ENCODE measurements at regions not wholly inside any gene's neighbourhood (a gene's known extent, or its start where the extent isn't known, plus 50 kb on each side); places are given as distances from the start of the nearest gene placed in this dataset.

GRCh38 chr1:198400063-198400462 is 140.4 kb downstream of the ATP6V1G3 start:
- H3K4me1 ChIP-seq (ENCODE audit: control insufficient read depth in 1 of 2, extremely low read depth in 1 of 2, insufficient read depth in 2 of 2, low read length in 2 of 2) = no peaks in the 10 kb centered on the region
- no peak overlapping the region for H3K4me3 ChIP-seq (ENCODE audit: control insufficient read depth in 1 of 2, extremely low read depth in 1 of 2, low read length in 1 of 2)
- no peak for ATAC-seq (replicated peaks in 1 of 4)
- no peak overlapping the region for H3K4me3 Mint-ChIP-seq
- no peak for DNase-seq
- H3K27ac ChIP-seq (ENCODE audit: low read length) = no peak overlapping the region
- ChIA-PET POLR2A (no interaction called here), CTCF (interaction anchor here in 1 of 2 donors (0.6 kb wide), 1 partner anchor 17 kb away, joined by 3 read pairs; no protein-coding TSS in a partner anchor)
- no peaks in the 10 kb centered on the region for H3K36me3 Mint-ChIP-seq
- H3K27me3 Mint-ChIP-seq = peaks cover 12 to 16% of the 10 kb centered on the region in 2 donors
- peaks cover 0 to 6% (median 3%) of the 10 kb centered on the region in 3 donors for H3K4me1 Mint-ChIP-seq
- no peaks in the 10 kb centered on the region for H3K9me3 ChIP-seq
- H3K27me3 ChIP-seq (replicated peaks in 1 of 2; ENCODE audit: control insufficient read depth in 2 of 2, extremely low read depth in 1 of 2, insufficient read depth in 2 of 2, low read length in 1 of 2) = no peaks in the 10 kb centered on the region
- H3K36me3 ChIP-seq (ENCODE audit: control insufficient read depth in 2 of 2, extremely low read depth in 1 of 2, insufficient read depth in 1 of 2, low read length in 1 of 2) = no peaks in the 10 kb centered on the region
- H3K9me3 Mint-ChIP-seq = peaks cover 0 to 4% (median 2%) of the 10 kb centered on the region in 3 donors
- WGBS (ENCODE audit: insufficient coverage) = 91% methylated on average over 3 of the region's 4 CpGs
- H3K27ac Mint-ChIP-seq = no peak overlapping the region

- Histone ChIP-seq H3K36me3 (ENCODE audit: control insufficient read depth in 2 of 2, extremely low read depth in 1 of 2, insufficient read depth in 1 of 2, low read length in 1 of 2) (no peaks in the 10 kb centered on the region), H3K9me3 (no peaks in the 10 kb centered on the region), H3K4me3 (ENCODE audit: control insufficient read depth in 1 of 2, extremely low read depth in 1 of 2, low read length in 1 of 2) (no peak overlapping the region), H3K27me3 (replicated peaks in 1 of 2; ENCODE audit: control insufficient read depth in 2 of 2, extremely low read depth in 1 of 2, insufficient read depth in 2 of 2, low read length in 1 of 2) (no peaks in the 10 kb centered on the region), H3K27ac (ENCODE audit: low read length) (no peak overlapping the region), H3K4me1 (ENCODE audit: control insufficient read depth in 1 of 2, extremely low read depth in 1 of 2, insufficient read depth in 2 of 2, low read length in 2 of 2) (no peaks in the 10 kb centered on the region)
- no peaks in the 10 kb centered on the region for H3K36me3 Mint-ChIP-seq
- H3K27ac Mint-ChIP-seq = no peak overlapping the region
- ChIA-PET CTCF (interaction anchor here in 1 of 2 donors (0.6 kb wide), 3 partner anchors 16 to 743 kb away, joined by 3 to 4 read pairs (median 3); no protein-coding TSS in a partner anchor), POLR2A (interaction anchor here in 1 of 2 donors (0.7 kb wide), 1 partner anchor 516 kb away, joined by 3 read pairs; no protein-coding TSS in a partner anchor)
- H3K27me3 Mint-ChIP-seq = peaks cover 12 to 16% of the 10 kb centered on the region in 2 donors
- no peak for DNase-seq
- no peak overlapping the region for H3K4me3 Mint-ChIP-seq
- peaks cover 0 to 6% (median 3%) of the 10 kb centered on the region in 3 donors for H3K4me1 Mint-ChIP-seq
- no CpG with 5 or more reads among the region's 1 CpG for WGBS (ENCODE audit: insufficient coverage)
- H3K9me3 Mint-ChIP-seq = peaks cover 0 to 4% (median 0%) of the 10 kb centered on the region in 3 donors
- ATAC-seq (replicated peaks in 1 of 4) = no peak
Observed at GRCh38 chr1:198399452-198399851, 141.0 kb downstream of the ATP6V1G3 start.

- H3K27me3 Mint-ChIP-seq = peaks cover 12 to 16% of the 10 kb centered on the region in 2 donors
- no peaks in the 10 kb centered on the region for H3K4me1 ChIP-seq (ENCODE audit: control insufficient read depth in 1 of 2, extremely low read depth in 1 of 2, insufficient read depth in 2 of 2, low read length in 2 of 2)
- H3K27me3 ChIP-seq (replicated peaks in 1 of 2; ENCODE audit: control insufficient read depth in 2 of 2, extremely low read depth in 1 of 2, insufficient read depth in 2 of 2, low read length in 1 of 2) = no peaks in the 10 kb centered on the region
- no peaks in the 10 kb centered on the region for H3K36me3 ChIP-seq (ENCODE audit: control insufficient read depth in 2 of 2, extremely low read depth in 1 of 2, insufficient read depth in 1 of 2, low read length in 1 of 2)
- H3K4me3 ChIP-seq (ENCODE audit: control insufficient read depth in 1 of 2, extremely low read depth in 1 of 2, low read length in 1 of 2) = no peak overlapping the region
- H3K4me1 Mint-ChIP-seq = peaks cover 0 to 6% (median 4%) of the 10 kb centered on the region in 3 donors
- H3K4me3 Mint-ChIP-seq = no peak overlapping the region
- H3K27ac Mint-ChIP-seq = no peak overlapping the region
- POLR2A ChIA-PET = no interaction called here
- DNase-seq (no peak), ATAC-seq (replicated peaks in 1 of 4) (no peak)
- no peaks in the 10 kb centered on the region for H3K9me3 ChIP-seq
- WGBS (ENCODE audit: insufficient coverage) = no CpG with 5 or more reads among the region's 2 CpGs
- H3K36me3 Mint-ChIP-seq = no peaks in the 10 kb centered on the region
- CTCF ChIA-PET = interaction anchor here in 1 of 2 donors (0.5 kb wide), 1 partner anchor 41 kb away, joined by 4 read pairs; no protein-coding TSS in a partner anchor
- no peaks in the 10 kb centered on the region for H3K9me3 Mint-ChIP-seq
- no peak overlapping the region for H3K27ac ChIP-seq (ENCODE audit: low read length)
Observed at GRCh38 chr1:198397208-198397808, 143.2 kb downstream of the ATP6V1G3 start.

DNA sequence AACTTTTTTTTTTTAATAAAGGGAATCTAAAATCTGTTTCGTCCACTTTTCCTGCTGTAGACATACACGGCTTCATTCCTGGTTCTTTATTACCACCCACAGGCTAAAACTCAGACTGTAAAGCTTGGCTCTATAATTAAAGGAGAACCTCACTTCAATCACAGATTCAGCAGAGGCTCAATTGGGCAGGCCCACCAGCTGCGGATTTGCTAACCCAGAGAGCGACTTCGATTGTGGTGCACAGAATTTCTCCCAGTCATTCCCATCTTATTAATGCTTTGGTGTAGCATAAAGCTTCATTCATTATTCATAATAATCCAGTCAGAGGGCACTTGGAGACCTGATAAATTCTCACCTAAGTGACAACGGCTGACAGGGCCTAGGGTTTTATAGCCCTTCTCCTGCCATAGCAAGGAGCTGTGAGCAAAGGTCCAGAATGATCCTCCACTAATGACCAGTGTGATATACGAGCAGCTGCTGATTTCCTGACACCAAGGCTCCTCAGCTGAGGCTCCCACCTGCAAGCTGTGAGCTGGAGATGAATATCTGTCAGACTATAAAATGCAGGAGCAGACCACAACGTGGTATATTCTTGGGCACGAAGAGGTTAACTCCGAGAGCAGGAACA is 149.0 kb downstream of the ATP6V1G3 start:
- Mint-ChIP-seq H3K27ac (no peak overlapping the region), H3K4me1 (peaks cover 0 to 2% (median under 1%) of the 10 kb centered on the region in 3 donors), H3K36me3 (no peaks in the 10 kb centered on the region), H3K9me3 (no peaks in the 10 kb centered on the region), H3K4me3 (no peak overlapping the region), H3K27me3 (no peaks in the 10 kb centered on the region)
- ChIA-PET CTCF (no interaction called here), POLR2A (no interaction called here)
- Histone ChIP-seq H3K36me3 (ENCODE audit: control insufficient read depth in 2 of 2, extremely low read depth in 1 of 2, insufficient read depth in 1 of 2, low read length in 1 of 2) (no peaks in the 10 kb centered on the region), H3K4me3 (ENCODE audit: control insufficient read depth in 1 of 2, extremely low read depth in 1 of 2, low read length in 1 of 2) (no peak overlapping the region), H3K27ac (ENCODE audit: low read length) (no peak overlapping the region), H3K9me3 (no peaks in the 10 kb centered on the region), H3K27me3 (replicated peaks in 1 of 2; ENCODE audit: control insufficient read depth in 2 of 2, extremely low read depth in 1 of 2, insufficient read depth in 2 of 2, low read length in 1 of 2) (no peaks in the 10 kb centered on the region), H3K4me1 (ENCODE audit: control insufficient read depth in 1 of 2, extremely low read depth in 1 of 2, insufficient read depth in 2 of 2, low read length in 2 of 2) (no peaks in the 10 kb centered on the region)
- DNase-seq (no peak), ATAC-seq (replicated peaks in 1 of 4) (no peak)
- 92% methylated on average over 6 of the region's 10 CpGs for WGBS (ENCODE audit: insufficient coverage)

- H3K4me3 ChIP-seq (ENCODE audit: control insufficient read depth in 1 of 2, extremely low read depth in 1 of 2, low read length in 1 of 2) = no peak overlapping the region
- no peaks in the 10 kb centered on the region for H3K9me3 ChIP-seq
- Mint-ChIP-seq H3K4me1 (no peaks in the 10 kb centered on the region), H3K27ac (no peak overlapping the region), H3K4me3 (no peak overlapping the region), H3K27me3 (no peaks in the 10 kb centered on the region), H3K36me3 (no peaks in the 10 kb centered on the region), H3K9me3 (no peaks in the 10 kb centered on the region)
- H3K36me3 ChIP-seq (ENCODE audit: control insufficient read depth in 2 of 2, extremely low read depth in 1 of 2, insufficient read depth in 1 of 2, low read length in 1 of 2) = no peaks in the 10 kb centered on the region
- no peaks in the 10 kb centered on the region for H3K27me3 ChIP-seq (replicated peaks in 1 of 2; ENCODE audit: control insufficient read depth in 2 of 2, extremely low read depth in 1 of 2, insufficient read depth in 2 of 2, low read length in 1 of 2)
- no peak overlapping the region for H3K27ac ChIP-seq (ENCODE audit: low read length)
- WGBS (ENCODE audit: insufficient coverage) = 100% methylated on average over 1 of the region's 3 CpGs
- ChIA-PET POLR2A (interaction anchor here in 1 of 2 donors (0.5 kb wide), 1 partner anchor 225 kb away, joined by 8 read pairs; no protein-coding TSS in a partner anchor), CTCF (interaction anchor here in 1 of 2 donors (0.7 kb wide), 1 partner anchor 79 kb away, joined by 3 read pairs; no protein-coding TSS in a partner anchor)
- DNase-seq (no peak), ATAC-seq (replicated peaks in 1 of 4) (no peak)
- H3K4me1 ChIP-seq (ENCODE audit: control insufficient read depth in 1 of 2, extremely low read depth in 1 of 2, insufficient read depth in 2 of 2, low read length in 2 of 2) = no peaks in the 10 kb centered on the region
Observed at GRCh38 chr1:198387587-198387986, 152.9 kb downstream of the ATP6V1G3 start.

GRCh38 chr1:198380275-198380674 is 160.2 kb downstream of the ATP6V1G3 start:
- no peak for DNase-seq
- no peak overlapping the region for H3K4me3 ChIP-seq (ENCODE audit: control insufficient read depth in 1 of 2, extremely low read depth in 1 of 2, low read length in 1 of 2)
- no peaks in the 10 kb centered on the region for H3K27me3 ChIP-seq (replicated peaks in 1 of 2; ENCODE audit: control insufficient read depth in 2 of 2, extremely low read depth in 1 of 2, insufficient read depth in 2 of 2, low read length in 1 of 2)
- Mint-ChIP-seq H3K27me3 (no peaks in the 10 kb centered on the region), H3K27ac (no peak overlapping the region), H3K4me1 (peaks cover 21 to 26% (median 24%) of the 10 kb centered on the region in 3 donors), H3K36me3 (peaks cover 6% of the 10 kb centered on the region), H3K4me3 (no peak overlapping the region), H3K9me3 (peaks cover 0 to 11% (median 4%) of the 10 kb centered on the region in 3 donors)
- no peaks in the 10 kb centered on the region for H3K36me3 ChIP-seq (ENCODE audit: control insufficient read depth in 2 of 2, extremely low read depth in 1 of 2, insufficient read depth in 1 of 2, low read length in 1 of 2)
- ChIA-PET POLR2A (no interaction called here), CTCF (no interaction called here)
- ATAC-seq (replicated peaks in 1 of 4) = no peak
- no peak overlapping the region for H3K27ac ChIP-seq (ENCODE audit: low read length)
- H3K4me1 ChIP-seq (ENCODE audit: control insufficient read depth in 1 of 2, extremely low read depth in 1 of 2, insufficient read depth in 2 of 2, low read length in 2 of 2) = peaks cover 0 to 4% of the 10 kb centered on the region in 2 experiments
- no peaks in the 10 kb centered on the region for H3K9me3 ChIP-seq
